ENCODE measurements at regions not wholly inside any gene's neighbourhood (a gene's known extent, or its start where the extent isn't known, plus 50 kb on each side); places are given as distances from the start of the nearest gene placed in this dataset.

- no peak for DNase-seq
- H3K27me3 ChIP-seq = no peaks in the 10 kb centered on the region
- no peak overlapping the region for H3K27ac ChIP-seq
- H3K4me1 ChIP-seq = peaks cover 0 to 6% (median 2%) of the 10 kb centered on the region in 4 donors
- H3K36me3 ChIP-seq = no peaks in the 10 kb centered on the region
- TF ChIP-seq CTCF (IDR thresholded peaks at IDR 0.05) = no peak
- no peaks in the 10 kb centered on the region for H3K9me3 ChIP-seq
- intact Hi-C loops (cut with DNase I; ENCODE audit: low total_unique reads) = no loop called here
- no peak overlapping the region for H3K4me3 ChIP-seq
Observed at GRCh38 chr10:58107506-58107905, 160.2 kb downstream of the IPMK start.

DNA sequence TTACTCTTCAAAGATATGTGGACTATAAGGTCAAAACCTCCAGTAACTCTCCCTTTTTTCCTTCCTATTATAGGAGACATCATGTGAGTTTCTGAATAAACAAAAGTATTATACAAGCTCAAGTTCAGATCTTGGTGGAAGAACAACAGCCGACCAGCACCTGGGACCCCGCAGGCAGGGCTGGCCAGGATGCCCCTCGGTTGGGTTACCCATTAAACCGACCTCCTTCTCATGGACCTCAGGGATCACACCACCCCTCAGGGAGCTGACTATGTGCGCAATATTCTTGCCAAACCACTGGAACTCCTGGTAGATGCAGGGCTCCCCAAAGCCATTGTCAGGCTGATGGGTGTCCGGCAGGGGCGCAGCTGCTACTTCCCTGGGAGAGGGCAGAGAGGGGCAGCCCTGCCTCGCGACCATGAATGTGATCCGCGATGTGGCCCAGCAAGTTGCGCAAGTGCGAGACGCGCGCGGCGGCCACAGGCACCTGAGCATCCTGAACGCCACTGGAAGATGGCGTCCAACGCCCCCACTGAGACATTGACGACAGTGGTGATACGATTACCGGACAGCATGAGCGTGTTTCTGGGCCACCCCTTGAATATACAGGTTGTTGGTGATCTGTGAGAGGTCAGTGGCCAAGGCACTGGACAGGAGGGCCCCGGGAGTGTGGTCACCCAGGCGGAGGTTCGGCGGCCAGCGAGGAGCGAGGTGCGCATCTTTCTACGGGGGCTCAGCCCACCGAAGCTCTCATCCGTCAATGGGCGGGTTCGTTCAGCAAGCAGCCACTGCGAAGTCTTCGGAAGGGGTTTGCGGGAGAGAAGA, 161.3 kb downstream of the IPMK start:
- no peak overlapping the region for H3K4me3 ChIP-seq
- intact Hi-C loops (cut with DNase I; ENCODE audit: low total_unique reads) = no loop called here
- no peak for DNase-seq
- H3K27me3 ChIP-seq = no peaks in the 10 kb centered on the region
- H3K36me3 ChIP-seq = no peaks in the 10 kb centered on the region
- no peak overlapping the region for H3K27ac ChIP-seq
- H3K9me3 ChIP-seq = no peaks in the 10 kb centered on the region
- H3K4me1 ChIP-seq = peaks cover 0 to 6% (median 2%) of the 10 kb centered on the region in 4 donors
- TF ChIP-seq CTCF (IDR thresholded peaks at IDR 0.05) = no peak

- Histone ChIP-seq H3K4me3 (no peak overlapping the region), H3K9me3 (no peaks in the 10 kb centered on the region), H3K27ac (no peak overlapping the region), H3K27me3 (no peaks in the 10 kb centered on the region), H3K36me3 (no peaks in the 10 kb centered on the region), H3K4me1 (peaks cover 0 to 6% (median 2%) of the 10 kb centered on the region in 4 donors)
- TF ChIP-seq CTCF (IDR thresholded peaks at IDR 0.05) = no peak
- intact Hi-C loops (cut with DNase I; ENCODE audit: low total_unique reads) = no loop called here
- no peak for DNase-seq
Observed at GRCh38 chr10:58104351-58104751, 163.3 kb downstream of the IPMK start.

DNA sequence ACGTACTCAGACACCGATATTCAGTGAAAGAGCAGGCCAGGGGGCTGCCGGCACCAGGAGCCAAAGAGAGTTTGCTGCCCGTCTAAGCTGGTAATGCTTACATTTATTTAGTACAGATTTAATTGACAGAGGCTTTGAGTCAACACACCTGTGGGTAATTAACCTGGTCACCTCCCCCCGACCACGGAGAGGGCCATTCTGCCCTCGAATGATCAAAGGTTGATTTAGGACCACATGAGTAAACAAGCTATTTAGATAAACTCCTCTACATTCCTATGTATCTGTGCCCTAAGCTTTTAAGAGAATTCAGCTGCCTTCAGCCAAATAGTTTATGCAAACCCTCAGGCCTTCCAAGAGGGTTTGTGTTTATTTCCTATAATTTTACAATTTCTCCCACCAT, 164.8 kb downstream of the IPMK start:
- Histone ChIP-seq H3K9me3 (no peaks in the 10 kb centered on the region), H3K4me3 (no peak overlapping the region), H3K27ac (no peak overlapping the region), H3K27me3 (no peaks in the 10 kb centered on the region), H3K4me1 (peaks cover 0 to 6% (median 2%) of the 10 kb centered on the region in 4 donors), H3K36me3 (no peaks in the 10 kb centered on the region)
- TF ChIP-seq CTCF (IDR thresholded peaks at IDR 0.05) = no peak
- intact Hi-C loops (cut with DNase I; ENCODE audit: low total_unique reads) = no loop called here
- no peak for DNase-seq

- Histone ChIP-seq H3K4me3 (no peak overlapping the region), H3K27ac (no peak overlapping the region), H3K27me3 (no peaks in the 10 kb centered on the region), H3K9me3 (no peaks in the 10 kb centered on the region), H3K36me3 (no peaks in the 10 kb centered on the region), H3K4me1 (peaks cover 0 to 6% (median 2%) of the 10 kb centered on the region in 4 donors)
- no peak for TF ChIP-seq CTCF (IDR thresholded peaks at IDR 0.05)
- intact Hi-C loops (cut with DNase I; ENCODE audit: low total_unique reads) = no loop called here
- DNase-seq = no peak
Observed at GRCh38 chr10:58101682-58102081, 166.0 kb downstream of the IPMK start.

Measured in tibial artery (tissue), 4 donors.